Testis (tissue), 2 donors: ENCODE measurements at regions not wholly inside any gene's neighbourhood (a gene's known extent, or its start where the extent isn't known, plus 50 kb on each side); places are given as distances from the start of the nearest gene placed in this dataset.

ENCODE experiments used
- CTCF ChIP-seq, 3 experiments: fragments of 450-650 bp in 2 of 3; fragments of 200-600 bp in 1 of 3; sonication (generic) in 1 of 3; IDR thresholded peaks; one replicate each; pipeline ENCODE4 v1.5.1; 2016 to 2019; ENCODE audit warnings: antibody characterized with exemption in 3 of 3, mild to moderate bottlenecking in 2 of 3, moderate library complexity in 1 of 3
- POLR2A ChIP-seq: fragments of 450-650 bp; IDR thresholded peaks from one replicate; pipeline ENCODE4 v1.6.1; 2017; ENCODE audit warnings: antibody characterized with exemption, mild to moderate bottlenecking, moderate library complexity

- TF ChIP-seq CTCF (IDR thresholded peaks at IDR 0.05) (no peak), POLR2A (no peak)
Observed at GRCh38 chr2:425243-425642, 137.4 kb upstream of the ALKAL2 start.
